Heart left ventricle (tissue), 13 donors: ENCODE measurements at regions not wholly inside any gene's neighbourhood (a gene's known extent, or its start where the extent isn't known, plus 50 kb on each side); places are given as distances from the start of the nearest gene placed in this dataset.

Source experiments
- POLR2A ChIP-seq, 2 donors: fragments of 450-650 bp; IDR thresholded peaks; one replicate each; pipeline ENCODE4 v1.6.1; 2017; ENCODE audit warnings: antibody characterized with exemption in 2 of 2, mild to moderate bottlenecking in 2 of 2, moderate library complexity in 2 of 2
- TF ChIP-seq, protein P1 (sequence below), 12 donors: fragments of 200-600 bp; sonication (generic) in 4 of 12; IDR thresholded peaks; one replicate each; pipeline versions ENCODE4 v1.5.0 to v1.8.0; 2018 to 2022; ENCODE audit warnings: antibody characterized with exemption in 12 of 12, mild to moderate bottlenecking in 5 of 12
- donor health status: ischemic (EF 13 %, LVEDD 7.1; RV severe dilation, severe dysfunction).
- donor health status: DM: no; HTN: yes; CAD: no.
- donor health status: DM: no; HTN: no; CAD: no.
- donor health status: ischemic (EF 25% LVEDD 6.9; RV normal size, moderate dysfunction).
- donor health status: ischemic (EF 25% LVEDD 5.7; RV mildly dilated, moderate dysfunction).
- donor health status: ischemic (EF 35%, LVEDD 5.7; RV mildly dilated, moderate dysfunction).
- donor health status: nonischemic (EF 11% LVEDD 7.7; RV severe dilation, severe dysfunction).
- donor health status: DM: yes; HTN: yes; CAD: no.
- donor health status: PGD.
- donor health status: ischemic (EF 29% LVEDD 5.4; RV normal size, mild dysfunction).
- donor health status: nonischemic (EF 23%, LVEDD 6.1; RV moderate dilation, normal function).

DNA sequence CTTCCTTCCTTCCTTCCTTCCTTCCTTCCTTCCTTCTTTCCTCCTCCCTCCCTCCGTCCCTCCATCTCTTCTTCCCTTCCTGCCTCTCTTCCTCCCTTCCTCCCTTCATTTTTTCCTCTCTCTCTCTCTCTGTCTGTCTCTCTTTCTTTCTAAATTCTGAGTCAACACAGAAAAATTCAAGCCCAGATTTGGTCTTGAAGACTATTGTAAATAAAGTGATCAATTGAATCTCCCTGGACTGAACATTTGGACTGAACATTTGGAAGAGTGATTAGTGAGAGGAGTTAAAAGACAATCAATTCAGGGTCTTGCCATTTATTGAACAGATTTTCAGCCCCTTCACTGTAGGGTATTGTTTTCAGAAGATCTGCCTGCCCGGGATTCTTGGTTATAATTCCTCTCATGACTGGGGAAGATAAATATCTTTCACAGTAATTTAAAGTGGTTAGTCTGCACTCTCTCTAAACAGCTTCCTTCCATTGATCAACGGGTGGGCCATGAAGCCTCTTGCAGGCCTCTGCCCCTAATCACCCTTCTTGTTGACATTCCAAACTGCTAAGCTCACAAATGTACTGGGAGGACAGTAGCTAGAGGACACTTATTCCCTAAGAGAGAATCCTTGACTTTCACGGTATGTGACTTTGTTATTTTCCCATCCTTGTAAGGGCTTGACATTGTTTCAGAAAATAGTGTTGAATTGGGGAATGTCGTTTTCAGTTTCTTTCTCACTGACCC lies 101.7 kb upstream of the BMP2 start:
- TF ChIP-seq, protein P1, sequence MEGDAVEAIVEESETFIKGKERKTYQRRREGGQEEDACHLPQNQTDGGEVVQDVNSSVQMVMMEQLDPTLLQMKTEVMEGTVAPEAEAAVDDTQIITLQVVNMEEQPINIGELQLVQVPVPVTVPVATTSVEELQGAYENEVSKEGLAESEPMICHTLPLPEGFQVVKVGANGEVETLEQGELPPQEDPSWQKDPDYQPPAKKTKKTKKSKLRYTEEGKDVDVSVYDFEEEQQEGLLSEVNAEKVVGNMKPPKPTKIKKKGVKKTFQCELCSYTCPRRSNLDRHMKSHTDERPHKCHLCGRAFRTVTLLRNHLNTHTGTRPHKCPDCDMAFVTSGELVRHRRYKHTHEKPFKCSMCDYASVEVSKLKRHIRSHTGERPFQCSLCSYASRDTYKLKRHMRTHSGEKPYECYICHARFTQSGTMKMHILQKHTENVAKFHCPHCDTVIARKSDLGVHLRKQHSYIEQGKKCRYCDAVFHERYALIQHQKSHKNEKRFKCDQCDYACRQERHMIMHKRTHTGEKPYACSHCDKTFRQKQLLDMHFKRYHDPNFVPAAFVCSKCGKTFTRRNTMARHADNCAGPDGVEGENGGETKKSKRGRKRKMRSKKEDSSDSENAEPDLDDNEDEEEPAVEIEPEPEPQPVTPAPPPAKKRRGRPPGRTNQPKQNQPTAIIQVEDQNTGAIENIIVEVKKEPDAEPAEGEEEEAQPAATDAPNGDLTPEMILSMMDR (IDR thresholded peaks at IDR 0.05): no peak
- TF ChIP-seq POLR2A (IDR thresholded peaks at IDR 0.05): no peak
